ENCODE measurements at regions not wholly inside any gene's neighbourhood (a gene's known extent, or its start where the extent isn't known, plus 50 kb on each side); places are given as distances from the start of the nearest gene placed in this dataset.
"Not testable (repeated sequence)": the region's sequence is repeated elsewhere in the genome, so short reads cannot be mapped to it uniquely, and the experiment has no call there.

DNA sequence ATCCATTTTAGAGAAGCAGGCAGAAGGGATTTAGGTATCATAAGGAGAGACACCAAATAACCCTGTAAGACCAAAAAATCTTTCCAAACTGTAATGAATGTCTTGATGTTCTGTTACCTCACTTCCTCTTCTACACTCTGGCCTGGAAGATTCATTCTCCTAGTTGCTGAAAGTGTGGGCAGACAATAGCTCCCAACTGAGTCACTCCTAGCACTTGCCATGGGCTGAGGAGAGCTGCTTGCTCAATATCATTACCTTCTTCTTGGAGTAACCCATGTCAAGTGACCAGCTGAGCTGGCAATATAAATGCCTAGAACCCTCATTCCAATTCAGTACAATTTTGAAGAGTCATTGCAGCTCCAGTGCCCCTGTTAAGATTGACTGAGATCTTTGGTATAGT lies 1985.5 kb upstream of the CDH6 start:
- no peak for DNase-seq

DNA sequence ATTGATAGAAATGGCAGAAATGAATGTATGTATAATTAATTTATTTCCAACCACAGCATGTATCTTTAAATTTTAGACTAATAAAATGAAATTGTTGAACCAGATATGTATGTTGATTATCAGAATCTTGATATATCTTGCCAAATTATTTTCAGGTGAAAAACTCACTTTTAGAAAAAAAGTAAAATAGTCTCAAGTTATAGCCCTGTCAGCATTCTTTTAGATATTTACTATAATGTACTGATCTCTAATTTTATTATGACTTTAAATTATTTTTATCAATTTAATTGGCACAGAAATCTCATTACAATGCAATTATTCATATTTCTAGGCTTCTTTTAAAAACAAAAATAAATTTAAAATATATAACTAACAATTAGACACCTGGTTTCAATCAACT lies 1990.4 kb upstream of the CDH6 start:
- DNase-seq = no peak

DNA sequence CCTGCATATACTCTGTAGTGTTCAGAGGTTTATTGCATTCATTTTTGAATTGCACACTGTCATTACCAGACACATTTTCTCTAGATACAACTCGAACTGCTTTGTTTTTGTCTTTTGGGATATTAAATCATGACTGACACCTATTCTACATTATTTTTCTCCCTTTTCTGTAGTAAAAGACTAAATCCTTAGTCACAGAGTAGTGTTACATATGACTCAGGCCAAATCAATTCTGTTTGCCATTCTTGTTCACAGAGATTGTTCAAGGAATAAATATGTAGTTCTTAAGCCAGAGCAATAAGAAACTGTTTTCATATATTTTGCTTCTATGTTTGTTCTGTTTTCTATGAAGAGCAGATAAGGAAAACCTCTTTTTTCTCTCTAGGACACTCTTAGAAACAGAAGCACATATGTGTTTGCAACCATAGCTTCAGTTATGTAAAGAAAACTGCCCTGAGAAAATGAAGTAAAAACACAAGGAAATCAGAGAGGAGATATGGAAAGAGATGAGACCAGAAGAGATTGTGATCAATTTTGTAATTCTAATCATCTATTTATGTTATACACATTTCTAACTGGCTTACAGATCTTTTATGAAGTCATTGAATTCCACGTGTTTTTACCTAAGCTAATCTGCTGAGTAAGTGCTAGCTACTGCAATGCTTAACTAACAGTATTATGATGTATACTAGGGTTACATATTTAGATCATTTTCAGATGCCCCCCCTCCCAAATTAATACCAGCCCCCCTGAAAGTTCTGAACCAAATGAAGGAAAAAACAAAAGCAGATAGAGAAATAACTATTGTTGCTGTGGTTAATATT lies 1995.6 kb upstream of the CDH6 start:
- DNase-seq = no peak

DNA sequence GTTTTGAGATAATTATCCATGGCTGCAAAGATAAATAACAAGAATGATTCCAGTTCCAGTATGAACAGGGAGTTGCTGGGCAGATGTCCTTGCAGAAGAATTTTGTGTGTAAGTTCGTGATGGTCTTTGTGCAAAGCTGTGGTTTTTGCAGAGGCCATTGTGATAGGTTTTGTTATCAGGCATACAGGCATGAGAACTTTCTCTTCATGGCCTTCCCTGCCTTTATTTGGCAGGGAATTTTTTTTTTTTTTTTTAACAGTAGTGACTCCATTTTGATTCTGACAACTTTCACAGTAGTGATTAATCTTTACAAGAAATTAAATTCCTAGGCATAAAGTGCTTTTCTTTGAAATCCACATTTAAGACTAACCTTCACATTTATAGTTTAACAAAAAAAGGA lies 1999.5 kb upstream of the CDH6 start:
- DNase-seq = no peak

DNA sequence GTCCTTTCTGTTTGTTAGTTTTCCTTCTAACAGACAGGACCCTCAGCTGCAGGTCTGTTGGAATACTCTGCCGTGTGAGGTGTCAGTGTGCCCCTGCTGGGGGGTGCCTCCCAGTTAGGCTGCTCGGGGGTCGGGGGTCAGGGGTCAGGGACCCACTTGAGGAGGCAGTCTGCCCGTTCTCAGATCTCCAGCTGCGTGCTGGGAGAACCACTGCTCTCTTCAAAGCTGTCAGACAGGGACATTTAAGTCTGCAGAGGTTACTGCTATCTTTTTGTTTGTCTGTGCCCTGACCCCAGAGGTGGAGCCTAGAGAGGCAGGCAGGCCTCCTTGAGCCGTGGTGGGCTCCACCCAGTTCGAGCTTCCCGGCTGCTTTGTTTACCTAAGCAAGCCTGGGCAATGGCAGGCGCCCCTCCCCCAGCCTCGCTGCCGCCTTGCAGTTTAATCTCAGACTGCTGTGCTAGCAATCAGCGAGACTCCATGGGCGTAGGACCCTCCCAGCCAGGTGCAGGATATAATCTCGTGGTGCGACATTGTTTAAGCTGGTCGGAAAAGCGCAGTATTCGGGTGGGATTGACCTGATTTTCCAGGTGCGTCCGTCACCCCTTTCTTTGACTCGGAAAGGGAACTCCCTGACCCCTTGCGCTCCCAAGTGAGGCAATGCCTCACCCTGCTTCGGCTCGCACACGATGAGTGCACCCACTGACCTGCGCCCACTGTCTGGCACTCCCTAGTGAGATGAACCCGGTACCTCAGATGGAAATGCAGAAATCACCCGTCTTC lies 2002.0 kb upstream of the CDH6 start:
- DNase-seq = not testable (repeated sequence)

DNA sequence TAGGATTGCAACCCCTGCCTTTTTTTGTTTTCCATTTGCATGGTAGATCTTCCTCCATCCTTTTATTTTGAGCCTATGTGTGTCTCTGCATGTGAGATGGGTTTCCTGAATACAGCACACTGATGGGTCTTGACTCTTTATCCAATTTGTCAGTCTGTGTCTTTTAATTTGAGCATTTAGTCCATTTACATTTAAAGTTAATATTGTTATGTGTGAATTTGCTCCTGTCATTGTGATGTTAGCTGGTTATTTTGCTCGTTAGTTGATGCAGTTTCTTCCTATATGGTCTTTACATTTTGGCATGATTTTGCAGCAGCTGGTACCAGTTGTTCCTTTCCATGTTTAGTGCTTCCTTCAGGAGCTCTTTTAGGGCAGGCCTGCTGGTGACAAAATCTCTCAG lies 2003.1 kb upstream of the CDH6 start:
- not testable (repeated sequence) for DNase-seq

DNA sequence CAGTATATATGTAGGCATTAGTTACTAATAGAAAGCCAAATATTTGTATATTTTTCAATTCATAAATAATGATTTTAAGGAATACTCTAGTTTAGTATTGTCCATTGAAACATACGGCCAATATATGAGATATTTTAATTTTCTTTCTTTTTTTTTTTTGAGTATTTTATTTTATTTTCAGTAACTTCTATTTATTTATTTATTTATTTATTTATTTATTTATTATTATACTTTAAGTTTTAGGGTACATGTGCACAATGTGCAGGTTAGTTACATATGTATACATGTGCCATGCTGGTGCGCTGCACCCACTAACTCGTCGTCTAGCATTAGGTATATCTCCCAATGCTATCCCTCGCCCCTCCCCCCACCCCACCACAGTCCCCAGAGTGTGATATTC lies 2007.1 kb upstream of the CDH6 start:
- DNase-seq = not testable (repeated sequence)

DNA sequence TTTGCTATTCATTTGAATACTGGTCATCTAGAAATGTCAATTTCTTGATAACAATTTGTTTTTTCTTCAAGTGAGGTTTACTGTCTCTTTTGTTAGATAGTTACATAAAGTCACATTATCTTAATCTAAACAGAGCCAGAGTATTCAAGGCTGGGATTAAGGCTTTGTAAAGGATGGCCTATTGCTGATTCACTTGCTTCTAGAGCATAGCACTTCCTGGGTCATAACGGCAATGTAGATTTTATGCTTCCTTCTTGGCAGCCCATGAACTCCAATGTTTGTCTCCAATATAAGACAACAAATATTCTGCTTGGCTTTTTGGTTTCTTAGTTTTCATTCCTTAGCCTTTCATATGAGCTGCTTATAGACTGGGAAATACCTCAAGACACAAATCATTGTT lies 2007.9 kb upstream of the CDH6 start:
- DNase-seq = no peak

DNA sequence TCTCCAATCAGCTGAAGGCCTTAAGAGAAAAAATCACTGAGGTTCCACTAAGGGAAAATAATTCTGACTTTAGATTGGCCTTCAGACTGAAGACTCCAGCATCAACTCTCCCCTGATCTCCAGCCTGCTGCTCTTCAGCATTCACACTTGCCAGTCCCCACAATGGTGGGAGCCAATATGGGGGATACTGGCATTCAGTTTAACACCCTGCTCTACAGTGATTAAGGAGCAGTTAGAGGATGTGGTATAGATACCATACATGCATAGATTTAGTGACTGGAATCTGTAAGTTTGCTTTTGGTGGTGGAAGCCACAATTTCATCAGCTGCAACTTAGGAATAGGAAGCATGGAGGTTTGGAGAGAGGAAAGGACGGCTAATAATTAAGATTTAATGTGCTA lies 2017.7 kb upstream of the CDH6 start:
- no peak for DNase-seq

DNA sequence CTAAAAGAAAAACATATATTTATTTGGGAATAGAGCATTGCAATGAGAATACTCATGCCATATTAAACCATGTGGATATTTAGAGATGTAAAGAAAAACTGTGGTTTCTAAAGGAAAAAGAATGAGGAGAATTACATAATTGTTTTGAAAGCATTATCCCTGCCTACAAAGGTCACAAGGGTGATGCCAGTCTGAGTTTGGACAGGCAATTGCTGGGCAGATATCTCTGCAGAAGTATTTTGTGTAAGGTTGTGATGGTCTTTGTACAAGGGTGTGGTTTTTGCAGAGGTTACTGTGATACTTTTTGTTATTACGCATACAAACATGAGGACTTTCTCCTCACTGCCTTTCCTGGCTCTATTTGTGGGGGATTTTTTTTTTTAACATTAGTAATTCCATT lies 2022.9 kb upstream of the CDH6 start:
- no peak for DNase-seq

DNA sequence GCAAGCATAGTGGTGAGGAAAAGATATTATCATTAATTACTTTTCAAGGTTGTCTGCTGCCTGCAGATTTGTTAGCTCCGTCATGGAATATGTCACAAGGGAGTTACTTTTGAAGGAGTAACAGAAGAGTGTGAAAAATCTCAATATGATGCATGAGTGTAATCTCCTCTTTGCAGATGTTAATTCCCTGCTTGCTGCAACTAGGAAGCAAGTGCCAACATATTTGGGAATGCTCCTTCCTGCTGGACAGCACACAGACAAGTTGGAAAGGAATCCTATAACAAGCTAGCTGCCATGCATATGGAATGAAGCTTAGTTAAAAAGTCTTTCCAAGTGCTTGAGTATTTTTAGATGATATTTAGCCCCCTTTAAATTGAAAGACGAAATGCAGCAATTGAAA lies 2023.6 kb upstream of the CDH6 start:
- DNase-seq = no peak

DNA sequence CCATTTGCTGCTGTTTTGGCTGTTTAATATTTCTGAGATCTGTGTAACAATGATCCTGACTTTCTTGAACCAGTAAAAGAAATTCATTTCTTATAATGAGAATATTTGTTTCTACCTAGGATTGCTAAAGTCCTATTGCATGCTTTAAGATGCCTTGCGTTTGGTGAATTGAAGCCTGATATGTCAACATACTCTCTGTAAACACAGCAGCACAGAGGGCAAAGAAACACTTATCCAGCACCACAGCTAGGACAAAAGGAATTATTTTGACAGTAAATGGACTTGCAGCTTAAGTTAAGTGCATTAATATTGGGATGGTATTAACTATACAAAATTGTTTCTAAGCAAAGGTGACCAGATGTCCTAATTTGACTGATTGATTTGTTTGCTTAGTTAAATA lies 2031.2 kb upstream of the CDH6 start:
- no peak for DNase-seq

DNA sequence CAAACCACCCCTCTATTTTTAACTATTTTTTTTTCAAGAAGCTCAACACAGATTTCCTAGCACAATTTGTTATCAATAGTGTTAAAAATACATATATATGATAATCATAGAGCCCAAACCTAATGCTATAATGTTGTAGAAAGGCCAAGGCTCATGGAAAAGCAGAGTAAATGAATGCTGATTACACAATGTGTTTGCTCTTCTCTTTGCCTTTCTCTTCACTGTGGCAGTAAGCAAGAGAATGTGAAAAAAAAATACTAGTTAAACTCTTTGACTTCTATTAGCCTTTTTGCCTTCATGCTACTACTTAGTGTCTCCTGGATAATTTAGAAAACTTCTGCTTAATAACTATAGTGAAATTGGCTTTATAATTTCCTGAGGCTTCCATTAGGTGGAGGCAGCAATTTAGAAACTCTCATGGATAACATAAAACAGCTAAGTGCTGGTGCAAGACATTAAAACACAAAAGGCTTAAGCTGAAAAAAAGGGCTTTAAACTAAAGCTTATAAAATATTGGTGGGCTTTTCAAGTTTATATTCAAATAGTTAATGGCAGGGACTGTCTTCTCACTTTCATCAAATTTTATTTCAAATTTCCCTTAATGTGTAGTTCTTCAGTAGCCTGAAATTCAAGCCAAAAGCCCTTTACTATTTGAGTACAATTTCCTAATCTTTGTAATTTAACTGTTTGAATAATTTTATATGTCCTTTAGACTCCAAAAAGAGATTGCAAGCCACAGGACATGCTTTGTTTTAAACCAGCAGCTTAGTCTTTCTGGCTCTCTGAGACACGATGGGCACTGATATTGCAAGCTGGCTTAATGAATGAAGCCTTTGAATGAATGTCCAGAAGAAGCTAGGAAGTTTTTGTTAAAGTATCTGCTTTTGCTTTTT lies 2031.8 kb upstream of the CDH6 start:
- no peak for DNase-seq

DNA sequence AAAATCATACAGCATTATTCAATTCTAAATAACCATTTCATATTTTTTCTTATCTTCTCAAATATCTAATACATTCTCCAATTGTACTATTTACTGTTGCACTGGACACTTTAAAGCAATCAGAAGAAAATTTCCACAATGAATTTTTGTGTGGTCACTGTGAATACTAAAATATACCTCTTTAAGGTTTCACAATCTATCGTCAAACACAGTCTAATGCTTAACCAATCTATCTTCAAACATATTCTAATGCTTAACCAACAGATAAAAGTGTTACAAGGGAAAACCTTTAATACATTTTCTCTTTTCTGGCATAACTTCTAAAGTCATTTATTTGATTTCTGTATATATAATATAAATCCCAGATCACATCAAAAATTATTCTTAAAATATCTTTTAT lies 2035.5 kb upstream of the CDH6 start:
- no peak for DNase-seq

DNA sequence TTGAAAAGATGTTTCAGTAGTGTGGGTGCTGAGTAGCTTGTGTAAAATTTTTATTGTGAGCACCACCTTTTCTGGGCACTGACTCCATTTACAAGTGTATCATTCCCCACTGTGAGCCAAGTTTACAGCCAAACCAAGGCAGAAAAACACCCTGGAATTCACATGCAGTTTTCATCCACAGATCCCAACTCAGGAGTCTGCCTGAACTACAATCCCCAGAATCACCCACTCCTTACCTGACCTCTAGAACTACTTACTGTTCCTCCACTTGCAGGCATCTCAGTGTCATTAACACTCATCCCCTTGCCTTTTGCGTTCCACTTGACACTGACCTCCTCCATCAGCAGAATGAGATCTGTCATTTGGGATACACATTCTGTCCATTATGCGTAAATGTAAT lies 2042.6 kb upstream of the CDH6 start:
- DNase-seq = no peak

DNA sequence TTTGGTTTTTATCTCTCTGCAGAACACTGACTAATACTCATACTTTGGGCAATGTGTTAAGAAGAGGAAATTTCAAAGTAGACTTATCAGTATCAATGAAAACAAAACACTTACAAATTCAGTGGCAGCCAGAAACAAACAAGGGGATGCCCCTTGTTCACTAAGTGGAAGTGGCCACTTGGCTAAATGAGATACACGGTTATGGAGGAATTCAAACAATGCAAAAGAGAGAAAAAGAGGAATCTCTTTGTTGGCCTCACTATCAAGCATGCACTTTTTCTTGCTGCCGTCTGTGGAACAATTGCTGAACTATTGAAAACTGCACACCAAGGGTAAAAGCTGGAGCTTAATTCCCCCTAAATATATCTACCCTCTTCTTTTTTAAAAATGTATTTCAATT lies 2044.9 kb upstream of the CDH6 start:
- DNase-seq = no peak

DNA sequence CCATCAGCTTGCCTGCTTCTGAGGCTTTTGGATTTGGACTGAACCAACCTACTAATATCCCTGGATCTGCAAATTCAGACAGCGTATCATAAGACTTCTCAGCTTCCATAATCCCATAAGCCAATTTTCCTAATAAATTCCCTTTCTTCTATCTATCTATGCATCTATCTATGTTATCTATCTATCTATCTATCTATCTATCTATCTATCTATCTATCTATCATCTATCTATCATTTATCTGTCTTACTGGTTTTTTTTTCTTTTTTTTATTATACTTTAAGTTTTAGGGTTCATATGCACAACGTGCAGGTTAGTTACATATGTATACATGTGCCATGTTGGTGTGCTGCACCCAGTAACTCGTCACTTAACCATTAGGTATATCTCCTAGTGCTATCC lies 2045.4 kb upstream of the CDH6 start:
- DNase-seq = no peak

DNA sequence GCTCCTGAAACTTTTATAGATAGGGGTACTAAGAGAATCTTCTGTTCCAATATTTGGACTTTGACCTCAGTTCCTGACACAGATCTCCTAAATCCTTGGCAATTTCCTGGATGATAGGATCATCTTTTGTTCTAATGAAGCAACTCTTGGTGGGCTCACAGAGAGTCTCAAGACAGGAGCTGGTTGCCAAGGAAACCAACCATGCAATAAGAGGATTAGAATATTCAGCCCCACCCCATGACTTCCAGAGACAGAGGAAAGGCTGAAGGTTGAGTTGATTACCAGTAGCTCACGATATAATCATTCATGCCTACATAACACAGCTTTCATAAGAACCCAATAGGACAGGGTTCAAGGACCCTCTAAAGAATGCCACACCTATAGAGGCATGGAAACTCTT lies 2050.2 kb upstream of the CDH6 start:
- DNase-seq = no peak

DNA sequence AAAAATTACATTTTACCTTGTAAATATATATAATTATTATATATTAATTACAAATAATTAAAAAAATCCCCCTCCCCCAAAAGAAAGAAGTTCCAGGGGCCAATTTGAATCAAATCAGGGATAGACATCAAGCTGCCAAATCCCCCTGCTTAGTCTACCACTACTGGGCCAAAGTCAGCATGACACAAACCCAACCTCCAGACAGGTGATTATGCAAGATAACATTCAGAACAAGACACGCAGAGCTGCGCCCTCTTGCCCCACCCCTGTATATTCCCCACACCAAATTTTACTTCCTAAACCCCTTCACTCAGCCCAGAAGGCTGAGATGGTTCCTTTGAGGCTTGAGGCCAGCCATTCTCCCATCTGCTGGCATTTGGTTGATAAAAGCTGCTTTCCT lies 2059.1 kb upstream of the CDH6 start:
- DNase-seq = no peak

DNA sequence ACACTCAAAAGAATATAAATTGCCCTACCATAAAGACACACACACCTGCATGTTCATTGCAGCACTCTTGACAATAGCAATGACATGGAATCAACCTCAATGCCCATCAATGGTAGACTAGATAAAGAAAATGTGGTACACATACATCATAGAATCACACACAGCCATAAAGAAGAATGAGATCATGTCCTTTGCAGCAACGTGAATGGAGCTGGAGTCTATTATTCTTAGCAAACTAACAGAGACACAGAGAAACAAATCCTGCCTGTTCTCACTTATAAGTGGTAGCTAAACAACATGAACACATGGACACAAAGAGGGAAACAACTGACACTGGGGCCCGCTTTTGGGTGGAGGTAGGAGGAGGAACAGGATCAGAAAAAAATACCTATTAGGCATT lies 2062.2 kb upstream of the CDH6 start:
- DNase-seq = no peak

DNA sequence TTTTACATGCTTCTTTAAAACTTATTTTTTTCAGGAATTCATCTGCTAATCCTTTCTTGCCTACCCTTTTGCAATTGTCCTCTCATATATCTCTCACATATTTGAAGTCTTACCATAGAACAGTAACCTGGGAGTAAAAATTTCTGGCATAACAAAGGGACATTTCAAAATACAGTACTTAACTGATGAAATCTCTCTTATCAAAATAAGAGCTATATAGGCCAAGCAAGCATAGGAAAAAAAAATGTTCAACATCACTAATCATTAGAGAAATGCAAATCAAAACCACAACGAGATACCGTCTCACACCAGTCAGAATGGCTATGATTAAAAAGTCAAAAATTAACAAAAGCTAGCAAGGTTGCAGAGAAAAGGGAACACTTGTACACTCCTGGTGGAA lies 2062.7 kb upstream of the CDH6 start:
- no peak for DNase-seq

DNA sequence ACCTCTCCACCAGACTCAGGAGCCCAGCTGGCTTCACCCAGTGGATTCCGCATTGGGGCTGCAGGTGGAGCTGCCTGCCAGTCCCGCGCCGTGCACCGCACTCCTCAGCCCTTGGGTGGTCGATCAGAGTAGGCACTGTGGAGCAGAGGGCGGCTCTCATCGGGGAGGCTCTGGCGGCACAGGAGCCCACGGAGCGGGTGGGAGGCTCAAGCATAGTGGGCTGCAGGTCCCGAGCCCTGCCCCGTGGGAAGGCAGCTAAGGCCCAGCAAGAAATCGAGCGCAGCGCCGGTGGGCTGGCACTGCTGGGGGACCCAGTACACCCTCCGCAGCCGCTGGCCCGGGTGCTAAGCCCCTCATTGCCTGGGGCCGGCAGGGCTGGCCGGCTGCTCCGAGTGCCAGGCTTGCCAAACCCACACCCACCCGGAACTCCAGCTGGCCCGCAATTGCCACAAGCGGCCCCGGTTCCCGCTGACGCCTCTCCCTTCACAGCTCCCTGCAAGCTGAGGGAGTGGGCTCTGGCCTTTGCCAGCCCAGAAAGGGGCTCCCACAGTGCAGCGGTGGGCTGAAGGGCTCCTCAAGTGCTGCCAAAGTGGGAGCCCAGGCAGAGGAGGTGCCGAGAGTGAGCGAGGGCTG lies 2065.8 kb upstream of the CDH6 start:
- DNase-seq = not testable (repeated sequence)

DNA sequence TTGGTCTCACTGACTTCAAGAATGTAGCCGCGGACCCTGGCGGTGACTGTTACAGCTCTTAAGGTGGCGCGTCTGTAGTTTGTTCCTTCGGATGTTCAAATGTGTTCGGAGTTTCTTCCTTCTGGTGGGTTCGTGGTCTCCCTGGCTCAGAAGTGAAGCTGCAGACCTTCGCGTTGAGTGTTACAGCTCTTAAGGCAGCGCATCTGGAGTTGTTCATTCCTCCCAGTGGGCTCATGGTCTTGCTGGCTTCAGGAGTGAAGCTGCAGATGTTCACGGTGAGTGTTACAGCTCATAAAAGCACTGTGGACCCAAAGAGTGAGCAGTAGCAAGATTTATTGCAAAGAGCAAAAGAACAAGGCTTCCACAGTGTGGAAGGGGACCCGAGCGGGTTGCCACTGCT lies 2067.0 kb upstream of the CDH6 start:
- DNase-seq = not testable (repeated sequence)
